ENCODE measurements at regions not wholly inside any gene's neighbourhood (a gene's known extent, or its start where the extent isn't known, plus 50 kb on each side); places are given as distances from the start of the nearest gene placed in this dataset.

DNA sequence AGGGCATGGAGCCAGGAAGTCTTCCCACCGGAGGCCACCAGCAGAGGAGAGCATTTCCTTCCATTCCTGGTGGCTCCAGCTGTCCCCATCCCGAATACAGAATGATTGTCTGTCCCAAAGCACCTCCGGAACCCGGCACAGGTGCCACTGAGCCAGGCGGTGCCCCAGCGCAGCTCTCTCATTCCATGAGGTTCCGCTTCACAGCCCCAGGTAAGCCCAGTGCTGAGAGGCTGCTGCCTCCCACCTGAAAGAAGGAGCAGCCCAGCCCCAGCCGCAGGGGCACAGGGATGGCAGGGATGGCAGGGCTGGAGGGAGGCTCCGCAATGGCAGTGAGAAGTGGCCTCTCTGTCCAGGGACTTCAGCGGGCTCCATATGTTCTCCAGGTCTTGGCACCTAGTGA is 162.1 kb upstream of the TCERG1L start:
- DNase-seq (no peak), ATAC-seq (ENCODE audit: poor library complexity) (no peak)
- intact Hi-C loops (cut with DNase I), result no loop called here

DNA sequence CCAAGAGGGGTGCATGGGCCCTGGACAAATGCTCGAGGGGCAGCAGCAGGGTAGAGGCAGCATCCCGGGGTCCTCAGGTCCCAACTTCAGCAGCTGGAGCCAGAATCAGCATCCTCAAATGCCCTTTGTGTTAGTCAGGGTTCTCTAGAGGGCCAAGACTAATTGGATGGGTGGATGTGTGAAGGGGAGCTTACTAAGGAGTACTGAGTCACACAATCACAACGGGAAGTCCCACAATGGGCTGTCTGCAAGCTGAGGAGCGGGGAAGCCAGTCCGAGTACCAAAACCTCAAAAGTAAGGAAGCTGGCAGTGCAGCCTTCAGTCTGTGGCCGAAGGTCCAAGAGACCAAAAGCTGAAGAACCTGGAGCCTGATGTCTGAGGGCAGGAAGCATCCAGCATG is 162.9 kb upstream of the TCERG1L start:
- intact Hi-C loops (cut with DNase I), result no loop called here
- ATAC-seq (ENCODE audit: poor library complexity) (no peak), DNase-seq (no peak)

DNA sequence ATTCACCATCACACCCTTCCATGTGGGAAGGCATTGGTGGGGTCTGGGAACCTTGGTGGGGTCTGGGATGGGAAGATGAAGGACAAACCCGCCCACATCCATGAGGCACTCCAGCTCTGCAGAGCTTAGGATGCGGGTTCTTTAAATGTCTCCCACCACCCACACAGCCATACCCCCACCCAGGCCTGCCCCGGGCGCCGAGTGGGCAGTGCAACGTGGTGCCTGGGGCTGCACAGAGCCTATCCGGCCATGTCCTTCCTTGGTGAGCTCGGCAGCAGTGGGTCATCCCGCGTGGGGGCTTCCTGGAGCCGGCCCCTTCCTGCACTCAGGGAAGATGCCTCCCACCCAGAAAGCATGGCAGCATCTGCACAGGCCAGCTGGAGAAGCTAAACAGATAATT is 163.5 kb upstream of the TCERG1L start:
- intact Hi-C loops (cut with DNase I), result no loop called here
- DNase-seq (no peak), ATAC-seq (ENCODE audit: poor library complexity) (no peak)

DNA sequence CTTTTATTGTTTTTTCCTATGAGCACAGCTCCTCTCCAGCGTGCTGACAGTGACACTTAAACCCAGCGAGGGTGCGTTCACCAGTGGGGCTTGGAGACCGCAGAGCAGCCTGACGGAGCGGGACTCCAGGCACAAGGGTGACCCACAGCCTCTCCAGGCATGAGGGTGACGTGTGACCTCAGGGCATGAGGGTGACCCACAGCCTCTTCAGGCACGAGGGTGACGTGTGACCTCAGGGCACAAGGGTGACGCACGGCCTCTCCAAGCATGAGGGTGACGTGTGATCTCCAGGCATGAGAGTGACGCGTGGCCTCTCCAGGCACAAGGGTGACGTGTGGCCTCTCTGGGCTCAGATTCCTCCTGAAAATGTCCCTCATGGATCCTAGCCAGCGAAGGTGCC is 164.3 kb upstream of the TCERG1L start:
- ATAC-seq (ENCODE audit: poor library complexity) (no peak), DNase-seq (no peak)
- intact Hi-C loops (cut with DNase I), result no loop called here

DNA sequence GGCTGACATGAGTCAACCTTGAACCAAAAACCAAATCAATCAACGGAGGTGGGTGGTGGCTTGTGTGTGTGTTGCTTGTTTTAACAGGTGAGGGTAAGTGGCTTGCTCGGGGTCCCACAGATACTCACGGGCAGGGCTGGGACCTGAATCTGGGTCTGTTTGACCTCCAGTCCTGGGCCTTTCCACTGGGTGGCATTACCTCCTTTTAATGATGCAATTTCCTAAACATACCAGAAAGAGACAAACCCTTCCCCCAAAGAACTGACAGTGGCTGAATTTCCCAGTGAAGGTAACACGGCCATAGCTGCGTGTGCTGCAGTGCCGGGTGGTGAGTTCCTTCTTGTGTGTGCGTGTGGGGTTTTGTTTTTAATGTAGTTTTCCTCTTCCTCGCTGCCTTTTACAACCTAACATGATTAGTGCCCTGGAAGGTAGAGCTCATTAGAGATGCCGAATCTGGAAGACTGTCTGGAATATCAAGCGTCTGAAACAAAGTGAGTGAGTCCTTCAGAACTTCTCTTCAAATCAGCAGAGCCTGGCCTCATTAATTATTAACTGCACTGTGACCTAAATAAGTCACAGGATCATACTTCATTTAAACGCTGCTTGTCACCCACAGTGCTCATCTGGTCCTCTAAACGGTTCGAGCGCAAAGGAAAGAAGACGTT is 166.1 kb upstream of the TCERG1L start:
- ATAC-seq (ENCODE audit: poor library complexity) (no peak), DNase-seq (no peak)
- intact Hi-C loops (cut with DNase I), result no loop called here

DNA sequence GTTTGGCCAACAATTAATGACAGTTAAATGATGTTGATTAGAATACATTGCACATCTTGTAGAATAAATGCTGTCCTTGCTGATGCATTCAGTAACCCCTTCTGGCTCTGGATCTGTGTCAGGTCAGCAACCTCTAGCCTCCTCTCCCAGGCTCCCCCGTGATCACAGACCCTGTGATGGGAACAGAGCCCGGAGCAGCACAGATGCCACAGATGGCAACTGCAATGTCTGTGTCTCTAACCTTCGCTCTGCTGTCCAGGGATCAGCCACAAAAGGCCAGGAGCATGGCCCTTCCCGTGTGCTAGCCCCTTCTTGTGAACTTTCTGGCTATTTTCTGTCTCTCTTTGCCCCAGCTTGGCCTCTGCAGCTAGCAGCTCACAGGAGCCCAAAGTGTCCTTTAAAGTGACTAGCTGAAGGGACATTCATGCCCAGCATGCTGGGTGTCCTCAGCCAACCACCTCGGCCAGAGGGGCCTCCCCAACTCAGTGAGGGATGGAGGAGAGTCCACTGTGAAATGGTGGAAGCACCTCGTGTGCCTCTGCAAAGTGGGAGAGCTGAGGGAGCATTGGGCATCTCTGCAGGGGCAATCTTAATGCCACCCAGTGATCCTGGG is 167.0 kb upstream of the TCERG1L start:
- intact Hi-C loops (cut with DNase I), result no loop called here
- DNase-seq (no peak), ATAC-seq (ENCODE audit: poor library complexity) (no peak)

DNA sequence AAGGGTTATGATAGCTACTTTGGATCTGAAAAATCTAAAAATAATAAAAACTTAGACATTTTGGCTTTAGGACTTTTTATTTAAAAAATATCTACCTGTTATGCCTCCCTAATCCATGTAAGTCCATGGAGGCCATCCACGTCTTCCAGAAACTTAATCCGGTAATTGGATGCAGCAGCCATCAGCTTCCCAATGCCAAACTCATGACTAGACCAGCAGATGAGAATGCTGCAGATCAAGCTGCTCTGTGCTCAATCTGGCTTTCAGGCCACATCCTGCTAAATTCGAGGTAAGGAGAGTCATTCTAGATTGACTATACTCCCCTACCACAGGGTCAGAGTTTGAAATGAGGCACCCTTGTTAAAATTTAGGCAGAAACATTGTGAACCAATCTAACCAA is 168.5 kb upstream of the TCERG1L start:
- intact Hi-C loops (cut with DNase I), result no loop called here
- DNase-seq (no peak), ATAC-seq (ENCODE audit: poor library complexity) (no peak)

DNA sequence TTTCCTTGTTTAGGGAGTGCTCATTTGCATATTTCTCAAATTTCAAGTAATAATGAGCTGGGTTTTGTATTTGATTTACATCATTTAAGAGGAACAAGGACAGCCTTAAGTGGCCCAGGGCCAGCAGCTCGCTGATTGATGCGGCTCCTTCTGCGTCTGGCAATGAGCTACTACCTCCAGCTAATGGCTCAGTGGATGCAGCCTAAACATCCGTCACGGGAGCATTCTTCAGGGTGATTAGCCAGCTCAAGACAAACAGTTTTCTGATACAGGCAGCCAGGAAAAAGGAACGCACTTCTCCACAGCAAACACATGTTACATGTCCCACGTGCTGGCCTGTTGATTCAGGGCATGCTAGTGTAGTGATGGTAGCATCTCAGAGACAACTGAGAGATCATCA is 169.3 kb upstream of the TCERG1L start:
- DNase-seq, result no peak
- ATAC-seq (ENCODE audit: poor library complexity), result no peak
- intact Hi-C loops (cut with DNase I), result no loop called here

DNA sequence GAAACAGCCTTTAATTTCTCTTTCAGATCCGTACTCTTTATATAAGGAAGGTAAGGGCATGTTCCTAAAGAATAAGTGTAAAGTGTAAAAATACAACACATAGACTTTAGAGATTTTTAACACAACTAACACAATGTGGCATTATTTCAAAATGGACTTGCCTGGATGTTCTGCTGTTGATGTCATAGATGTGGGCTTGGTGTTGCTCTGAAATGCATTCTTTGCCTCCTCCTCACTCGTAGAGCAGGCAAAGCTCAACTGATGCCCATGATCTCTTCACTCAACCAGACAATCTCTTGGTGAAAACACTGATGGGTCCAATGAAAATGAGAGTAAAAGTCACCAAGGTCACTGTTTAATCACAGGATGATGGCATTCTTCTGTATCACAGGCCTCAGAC is 174.2 kb upstream of the TCERG1L start:
- no peak for ATAC-seq (ENCODE audit: poor library complexity)
- DNase-seq, result no peak
- intact Hi-C loops (cut with DNase I), result no loop called here

DNA sequence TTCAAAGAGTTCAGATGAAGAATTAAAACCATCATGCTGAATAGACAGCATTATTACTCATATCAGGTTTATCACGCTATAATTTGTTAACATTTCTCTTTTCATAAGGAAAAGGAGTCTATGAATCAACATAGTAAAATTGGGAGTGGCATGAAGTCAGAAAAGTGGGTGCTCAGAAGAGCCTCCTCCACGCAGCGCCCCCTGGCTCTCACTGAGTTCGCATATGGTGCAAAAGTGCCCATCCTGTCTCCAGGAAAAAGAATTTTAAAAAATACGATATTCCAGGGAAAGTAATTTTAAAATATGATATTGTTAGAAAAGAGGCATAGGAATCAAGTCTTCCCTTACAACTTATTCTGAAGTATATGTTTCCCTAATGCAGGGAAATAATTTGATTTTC is 176.3 kb upstream of the TCERG1L start:
- intact Hi-C loops (cut with DNase I), result no loop called here
- no peak for DNase-seq
- ATAC-seq (ENCODE audit: poor library complexity), result no peak

DNA sequence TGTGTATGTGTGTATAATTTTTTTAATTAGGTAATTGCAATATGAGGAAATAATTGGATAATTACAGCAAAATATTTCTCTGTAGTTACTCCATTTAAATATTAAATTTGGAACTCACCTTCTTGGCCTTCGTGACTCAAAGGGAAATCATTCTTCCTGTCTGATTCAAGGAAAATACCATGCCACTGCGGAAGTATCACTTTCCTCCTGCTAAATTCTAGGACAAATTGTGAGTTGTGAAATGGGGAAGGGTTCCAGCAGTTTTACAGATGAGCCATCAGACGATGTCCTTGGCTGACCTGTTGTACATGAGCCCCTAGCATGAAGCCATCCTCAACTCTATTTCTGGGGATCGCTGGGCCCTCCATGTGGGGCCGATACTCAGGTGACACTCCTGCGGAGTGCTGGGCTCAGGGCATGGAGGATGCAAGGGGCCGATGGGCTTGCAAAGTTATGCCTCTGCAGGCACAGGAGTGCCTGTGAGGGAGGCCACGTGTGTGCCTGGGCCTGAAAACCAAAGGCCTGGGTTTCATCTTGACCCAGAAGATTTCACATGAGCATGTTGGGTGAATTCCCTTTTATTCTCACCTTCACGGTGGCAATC is 179.6 kb upstream of the TCERG1L start:
- DNase-seq (no peak), ATAC-seq (ENCODE audit: poor library complexity) (no peak)
- intact Hi-C loops (cut with DNase I), result no loop called here

DNA sequence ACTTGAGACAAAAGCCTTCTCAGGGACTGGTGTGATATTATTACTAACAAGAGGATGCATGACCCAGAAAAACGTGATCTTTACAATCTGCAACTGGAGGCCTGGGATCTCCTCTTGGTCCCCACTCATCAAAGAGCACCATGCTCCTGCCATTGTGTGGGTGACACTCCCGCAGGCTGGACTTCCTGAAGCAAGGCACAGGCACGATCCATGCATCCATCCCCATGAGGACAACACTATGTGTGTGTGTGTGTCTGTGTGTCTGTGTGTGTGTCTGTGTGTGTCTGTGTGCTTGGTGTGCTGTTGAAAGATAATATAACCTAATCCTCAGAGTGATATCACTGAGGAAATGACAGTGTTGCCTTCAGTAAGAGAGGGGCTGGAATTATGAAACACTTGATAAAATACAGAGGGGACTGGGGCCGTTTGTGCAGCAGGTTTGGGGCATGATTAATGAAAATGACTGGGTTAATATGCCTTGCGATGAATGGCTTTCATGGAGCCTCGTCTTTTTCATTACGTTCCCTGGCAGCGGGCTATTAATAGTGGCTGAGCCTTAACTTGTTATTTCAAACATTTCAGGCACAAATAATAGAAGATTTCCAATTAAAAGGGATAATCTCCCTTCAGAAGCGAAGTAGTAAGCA is 180.8 kb upstream of the TCERG1L start:
- intact Hi-C loops (cut with DNase I), result no loop called here
- DNase-seq (no peak), ATAC-seq (ENCODE audit: poor library complexity) (no peak)

DNA sequence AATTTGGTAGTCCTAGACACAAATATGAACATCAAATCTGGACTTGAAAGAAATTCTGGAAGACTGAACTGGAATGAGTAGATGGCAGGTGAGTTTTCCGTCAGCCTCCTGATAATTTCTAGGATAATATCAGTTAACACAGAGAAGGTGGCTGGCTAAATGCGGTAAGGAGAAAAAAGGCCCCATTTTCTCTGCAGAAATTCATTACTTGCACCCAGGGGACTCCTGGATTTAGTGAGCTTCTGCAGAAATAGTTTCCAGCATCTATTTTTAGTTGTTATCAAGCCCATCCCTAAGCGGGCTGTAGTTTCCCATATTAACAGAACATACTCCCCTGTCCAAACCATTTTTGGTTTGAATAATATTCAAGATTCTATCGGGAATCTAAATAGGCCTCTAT is 181.9 kb upstream of the TCERG1L start:
- ATAC-seq (ENCODE audit: poor library complexity), result no peak
- intact Hi-C loops (cut with DNase I), result no loop called here
- no peak for DNase-seq

DNA sequence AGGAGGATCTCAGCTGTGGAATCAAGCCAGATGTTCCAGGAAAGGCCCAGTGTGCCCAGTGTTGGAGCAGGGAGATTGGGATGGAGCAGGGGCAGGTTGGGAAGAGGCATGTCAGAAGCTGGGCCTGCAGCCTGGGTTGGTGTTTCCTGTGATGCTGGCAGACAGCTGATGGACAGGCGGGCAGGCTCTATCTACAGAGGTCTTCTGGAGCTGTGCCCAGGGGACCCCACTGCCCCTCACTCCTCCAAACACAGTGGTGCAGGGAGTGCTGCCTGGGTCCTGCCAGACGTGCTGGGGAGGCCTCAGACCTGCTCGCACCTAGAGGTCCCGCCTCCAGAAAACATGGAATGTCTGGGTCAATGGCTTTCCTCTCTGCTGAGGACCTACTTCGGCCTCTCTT is 182.9 kb upstream of the TCERG1L start:
- no peak for ATAC-seq (ENCODE audit: poor library complexity)
- no peak for DNase-seq
- intact Hi-C loops (cut with DNase I), result no loop called here

DNA sequence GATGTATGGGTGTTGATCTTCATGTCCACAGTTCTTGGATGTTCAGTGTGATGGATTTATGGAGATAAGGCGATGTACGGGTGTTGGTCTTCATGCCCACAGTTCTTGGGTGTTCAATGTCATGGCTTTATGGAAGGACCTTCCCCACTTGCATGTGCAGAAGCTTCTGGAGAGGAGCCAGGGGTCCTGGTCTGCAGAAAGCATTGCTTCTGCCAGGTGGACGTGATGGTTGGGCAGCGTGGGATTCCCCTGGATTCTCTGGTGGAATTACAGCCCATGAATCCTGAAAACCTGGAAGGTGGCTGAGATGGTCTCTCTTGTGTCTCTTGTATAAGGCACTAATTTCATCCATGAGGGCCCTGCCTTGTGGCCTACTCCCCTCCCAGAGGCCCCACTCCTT is 183.7 kb upstream of the TCERG1L start:
- ATAC-seq (ENCODE audit: poor library complexity) (no peak), DNase-seq (no peak)
- intact Hi-C loops (cut with DNase I), result no loop called here

DNA sequence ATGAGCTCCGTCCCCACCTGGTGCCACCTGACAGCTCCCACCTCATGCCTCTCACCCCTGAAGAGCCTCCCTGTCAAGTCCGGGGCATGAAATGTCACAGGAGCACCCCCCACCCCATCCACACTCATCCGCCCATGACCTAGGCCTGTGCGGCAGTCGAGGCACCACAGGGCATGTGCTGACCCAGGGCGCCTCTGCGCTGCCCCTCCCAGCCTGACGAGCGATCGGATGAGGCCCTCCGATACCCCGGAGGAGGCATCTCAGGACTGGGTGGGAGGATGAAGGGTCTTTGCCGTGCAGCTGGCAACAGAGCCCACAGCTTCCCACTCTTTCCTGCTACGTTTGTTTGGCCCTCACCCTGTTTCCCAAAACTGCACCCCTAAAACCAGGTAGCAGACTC is 184.4 kb upstream of the TCERG1L start:
- intact Hi-C loops (cut with DNase I), result no loop called here
- no peak for ATAC-seq (ENCODE audit: poor library complexity)

DNA sequence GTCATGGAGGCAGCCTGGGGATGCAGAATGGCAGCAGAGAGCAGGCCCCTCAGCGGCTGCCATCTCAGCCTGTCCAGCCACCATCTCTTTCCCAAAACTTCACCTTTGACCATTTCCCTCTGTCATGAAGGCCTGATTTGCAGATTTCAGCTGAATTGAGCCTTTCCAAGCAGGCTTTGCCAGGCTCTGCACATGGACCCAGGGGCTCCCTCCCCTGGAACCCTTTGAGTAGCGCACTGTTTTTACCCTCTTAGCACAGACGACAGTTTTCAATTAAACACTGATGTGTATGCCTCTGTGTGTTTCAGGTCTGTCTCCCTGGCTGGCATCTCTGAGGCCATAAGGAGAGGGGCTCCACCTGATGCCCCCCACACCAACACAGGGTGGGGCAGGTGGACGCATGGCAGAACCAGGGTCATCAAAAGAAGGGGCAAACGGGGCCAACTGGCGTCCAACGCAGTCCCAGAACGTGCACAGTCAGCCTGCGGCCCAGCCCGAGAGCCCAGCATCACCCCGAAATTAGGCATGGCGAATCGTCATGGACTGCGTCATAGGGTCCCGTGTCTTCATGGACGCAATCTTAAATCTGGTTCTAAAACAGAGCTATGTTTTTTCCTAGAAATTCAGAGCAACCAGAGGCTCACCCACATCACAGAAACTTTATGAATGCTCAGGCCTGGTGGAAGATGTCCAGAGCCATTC is 185.0 kb upstream of the TCERG1L start:
- intact Hi-C loops (cut with DNase I), result no loop called here
- DNase-seq (no peak), ATAC-seq (ENCODE audit: poor library complexity) (no peak)

More for the DNA sequence above, 184.4 kb upstream of the TCERG1L start:
- no peak for DNase-seq

DNA sequence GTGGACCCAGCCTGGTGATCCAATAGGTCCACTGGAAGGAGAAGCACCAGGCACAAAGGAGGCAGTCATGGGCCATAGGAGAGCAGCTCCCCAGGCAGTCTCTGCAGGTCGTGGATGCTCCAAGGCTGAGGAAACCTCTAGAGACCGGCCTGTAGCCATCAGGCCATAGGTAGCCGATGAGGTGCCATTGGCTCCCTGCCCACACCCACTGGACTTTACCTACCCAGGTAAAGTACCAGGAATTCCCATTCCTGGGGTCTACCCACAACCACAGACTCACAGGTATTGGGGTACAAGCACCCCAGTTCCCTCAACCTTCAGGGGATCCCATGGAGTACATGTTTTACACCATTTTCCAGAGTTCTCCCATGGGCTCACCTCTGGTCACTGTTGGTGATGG is 188.0 kb upstream of the TCERG1L start:
- DNase-seq, result no peak
- intact Hi-C loops (cut with DNase I), result no loop called here
- ATAC-seq (ENCODE audit: poor library complexity), result no peak

DNA sequence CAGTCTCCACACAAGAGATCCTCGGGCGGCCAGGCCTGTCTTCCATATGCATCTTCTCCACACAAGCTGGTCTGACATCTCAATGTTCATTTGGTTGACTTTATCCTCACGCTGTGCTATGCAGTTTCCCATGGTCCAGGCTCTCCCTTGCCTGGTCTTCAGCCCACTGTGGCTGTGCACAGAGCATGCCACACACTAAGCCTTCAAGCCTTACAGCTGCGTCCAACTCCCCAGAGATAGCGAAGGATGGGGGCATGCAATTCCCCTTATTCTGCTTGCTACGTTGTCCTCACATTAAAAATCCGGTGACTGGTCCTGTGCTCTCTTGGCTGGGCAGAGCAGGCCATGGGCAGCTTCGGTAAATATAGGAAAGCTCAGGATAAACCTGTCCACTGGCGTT is 188.7 kb upstream of the TCERG1L start:
- no peak for DNase-seq
- ATAC-seq (ENCODE audit: poor library complexity), result no peak
- intact Hi-C loops (cut with DNase I), result no loop called here

DNA sequence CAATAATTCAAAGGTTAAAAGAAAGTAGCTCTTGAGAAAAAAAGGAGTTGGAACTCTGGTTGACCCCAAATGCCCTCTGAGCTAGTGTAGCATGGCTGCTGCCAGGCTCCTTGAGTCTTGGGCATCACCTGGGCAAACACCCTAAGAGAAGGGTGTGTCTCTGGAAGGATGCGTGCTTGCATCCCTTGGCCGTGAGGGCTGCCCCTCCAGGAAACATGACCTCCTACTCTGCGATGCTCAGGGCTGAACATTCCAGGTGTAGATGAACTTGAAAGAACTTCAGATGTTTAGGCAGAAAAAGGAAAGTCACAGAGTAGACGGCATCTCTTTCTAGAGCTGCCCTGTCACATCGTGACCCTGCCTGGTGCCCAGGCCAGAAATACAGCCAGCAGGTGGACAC is 189.4 kb upstream of the TCERG1L start:
- intact Hi-C loops (cut with DNase I), result no loop called here
- DNase-seq (no peak), ATAC-seq (ENCODE audit: poor library complexity) (no peak)
